A673 (cell line): ENCODE measurements at regions not wholly inside any gene's neighbourhood (a gene's known extent, or its start where the extent isn't known, plus 50 kb on each side); places are given as distances from the start of the nearest gene placed in this dataset.

ENCODE experiments used
- BruUV-seq: library from RNA; stranded (reverse); fragments of 400-500 nt; replicated peaks from 2 replicates; lab custom pipeline; 2021; lab: Mats Ljungman, UMichigan
- CTCF ChIA-PET: fragments of 300-600 bp; sonication (Branson Sonifier 250); formaldehyde crosslinking; loops from one replicate; lab custom pipeline; 2022; ENCODE audit warnings: antibody characterized with exemption; lab: Charles Lee
- POLR2A ChIA-PET: fragments of 300-600 bp; sonication (Branson Sonifier 250); formaldehyde crosslinking; loops from one replicate; lab custom pipeline; 2022; ENCODE audit warnings: antibody characterized with exemption; ENCODE audit not compliant: low non-redundant PET; lab: Charles Lee
- DNase-seq: peaks from one replicate; pipeline ENCODE4 v3.0.0-alpha.2; 2015; ENCODE audit warnings: low spot score
- H3K27ac ChIP-seq: fragments of 200-600 bp; sonication (generic); 2 replicates; pipeline ENCODE4 v1.5.1; 2016; ENCODE audit warnings: mixed run types, low read depth, mild to moderate bottlenecking, mixed read lengths, antibody characterized with exemption, low read length; ENCODE audit not compliant: poor library complexity, severe bottlenecking
- H3K27me3 ChIP-seq: fragments of 200-600 bp; sonication (generic); replicated peaks from 2 replicates; pipeline ENCODE4 v1.6.1; 2017; ENCODE audit warnings: mixed run types, low read depth, mild to moderate bottlenecking, mixed read lengths, antibody characterized with exemption, low read length; ENCODE audit not compliant: insufficient read depth, poor library complexity
- H3K36me3 ChIP-seq: fragments of 200-600 bp; sonication (generic); 2 replicates; pipeline ENCODE4 v1.6.1; 2016; ENCODE audit warnings: mixed run types, mild to moderate bottlenecking, mixed read lengths, antibody characterized with exemption, low read length; ENCODE audit not compliant: insufficient read depth, poor library complexity, severe bottlenecking
- H3K4me1 ChIP-seq: fragments of 200-600 bp; sonication (generic); 2 replicates; pipeline ENCODE4 v1.6.1; 2017; ENCODE audit warnings: mixed run types, mild to moderate bottlenecking, mixed read lengths, antibody characterized with exemption, low read length; ENCODE audit not compliant: insufficient read depth, poor library complexity, severe bottlenecking
- H3K4me3 ChIP-seq: fragments of 200-600 bp; sonication (generic); 2 replicates; pipeline ENCODE4 v1.5.1; 2016; ENCODE audit warnings: low read depth, mixed run types, mild to moderate bottlenecking, mixed read lengths, low read length; ENCODE audit not compliant: poor library complexity, severe bottlenecking
- H3K9me3 ChIP-seq: fragments of 200-600 bp; sonication (generic); 2 replicates; pipeline ENCODE4 v1.6.1; 2016; ENCODE audit warnings: mixed run types, low read depth, mild to moderate bottlenecking, mixed read lengths, antibody characterized with exemption, low read length; ENCODE audit not compliant: poor library complexity, severe bottlenecking
- EZH2 ChIP-seq: fragments of 200-600 bp; sonication (generic); IDR thresholded peaks from 2 replicates; pipeline ENCODE4 v1.6.1; 2017; ENCODE audit warnings: borderline replicate concordance, low read depth, mild to moderate bottlenecking, mixed read lengths, antibody characterized with exemption, low read length; ENCODE audit not compliant: poor library complexity, severe bottlenecking
- intact Hi-C: fragments of 100-400 bp; cut with micrococcal nuclease; formaldehyde crosslinking; loops from one replicate; pipeline ENCODE4 v1.10.0; 2022; ENCODE audit not compliant: unreplicated experiment
- TF ChIP-seq, protein P1 (sequence below): fragments of 300-800, 200-600 bp; sonication (generic); conservative IDR thresholded peaks from 2 replicates; pipeline ENCODE4 v1.5.1; 2017; ENCODE audit warnings: low read depth, mild to moderate bottlenecking, antibody characterized with exemption, low read length, moderate library complexity, mixed read lengths

DNA sequence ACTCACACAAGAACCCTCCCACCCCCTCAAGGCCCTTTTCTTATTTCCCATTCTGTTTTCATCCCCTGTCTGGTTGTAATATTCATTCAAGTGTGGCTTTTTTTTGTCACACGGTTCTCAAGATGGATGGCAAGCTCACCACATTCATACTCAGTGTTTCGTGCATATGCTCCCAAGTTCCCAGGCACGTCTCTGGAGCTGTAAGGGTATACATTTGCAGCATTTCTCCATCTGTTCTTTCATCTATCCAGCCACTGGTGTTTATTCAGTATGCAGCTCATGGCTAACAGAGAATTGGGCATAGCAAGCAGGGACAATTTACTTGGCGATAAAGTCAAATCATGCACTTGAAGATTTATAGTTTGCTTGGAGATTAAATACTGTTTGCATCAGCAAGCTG lies 212.1 kb downstream of the GRIN2B start:
- ChIA-PET POLR2A (no interaction called here), CTCF (no interaction called here)
- intact Hi-C loops: no loop called here
- Histone ChIP-seq H3K27ac (no peak overlapping the region), H3K4me3 (no peak overlapping the region), H3K36me3 (no peaks in the 10 kb centered on the region), H3K9me3 (no peaks in the 10 kb centered on the region), H3K27me3 (peaks cover 13% of the 10 kb centered on the region), H3K4me1 (no peaks in the 10 kb centered on the region)
- DNase-seq: no peak
- TF ChIP-seq, protein P1, sequence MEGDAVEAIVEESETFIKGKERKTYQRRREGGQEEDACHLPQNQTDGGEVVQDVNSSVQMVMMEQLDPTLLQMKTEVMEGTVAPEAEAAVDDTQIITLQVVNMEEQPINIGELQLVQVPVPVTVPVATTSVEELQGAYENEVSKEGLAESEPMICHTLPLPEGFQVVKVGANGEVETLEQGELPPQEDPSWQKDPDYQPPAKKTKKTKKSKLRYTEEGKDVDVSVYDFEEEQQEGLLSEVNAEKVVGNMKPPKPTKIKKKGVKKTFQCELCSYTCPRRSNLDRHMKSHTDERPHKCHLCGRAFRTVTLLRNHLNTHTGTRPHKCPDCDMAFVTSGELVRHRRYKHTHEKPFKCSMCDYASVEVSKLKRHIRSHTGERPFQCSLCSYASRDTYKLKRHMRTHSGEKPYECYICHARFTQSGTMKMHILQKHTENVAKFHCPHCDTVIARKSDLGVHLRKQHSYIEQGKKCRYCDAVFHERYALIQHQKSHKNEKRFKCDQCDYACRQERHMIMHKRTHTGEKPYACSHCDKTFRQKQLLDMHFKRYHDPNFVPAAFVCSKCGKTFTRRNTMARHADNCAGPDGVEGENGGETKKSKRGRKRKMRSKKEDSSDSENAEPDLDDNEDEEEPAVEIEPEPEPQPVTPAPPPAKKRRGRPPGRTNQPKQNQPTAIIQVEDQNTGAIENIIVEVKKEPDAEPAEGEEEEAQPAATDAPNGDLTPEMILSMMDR: no peak
- TF ChIP-seq EZH2: no peak
- no TSS peak for BruUV-seq

DNA sequence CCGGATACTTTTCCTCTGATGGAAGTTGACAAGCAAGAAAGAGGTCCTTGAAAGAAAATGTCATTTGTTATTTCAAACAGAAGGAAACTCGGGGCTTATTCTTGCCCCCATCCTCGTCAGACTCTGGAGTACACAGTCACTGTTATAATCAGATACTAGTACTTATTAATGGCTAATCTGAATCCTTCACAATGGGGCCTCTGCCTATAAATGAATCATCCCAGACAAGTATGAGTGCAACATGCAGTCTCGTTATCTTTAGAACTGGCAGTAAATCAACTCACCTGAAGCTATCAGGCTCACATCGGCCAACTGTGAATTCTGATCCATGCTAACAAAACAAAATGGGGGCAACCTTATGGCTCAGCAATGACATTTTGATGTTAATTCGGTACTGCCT lies 216.7 kb downstream of the GRIN2B start:
- no TSS peak for BruUV-seq
- no peak for DNase-seq
- Histone ChIP-seq H3K9me3 (no peaks in the 10 kb centered on the region), H3K27me3 (peaks cover 34% of the 10 kb centered on the region), H3K4me1 (no peaks in the 10 kb centered on the region), H3K4me3 (no peak overlapping the region), H3K27ac (no peak overlapping the region), H3K36me3 (no peaks in the 10 kb centered on the region)
- intact Hi-C loops: no loop called here
- TF ChIP-seq EZH2: no peak
- TF ChIP-seq, protein P1: no peak
- CTCF ChIA-PET: no interaction called here
- POLR2A ChIA-PET: no interaction called here

DNA sequence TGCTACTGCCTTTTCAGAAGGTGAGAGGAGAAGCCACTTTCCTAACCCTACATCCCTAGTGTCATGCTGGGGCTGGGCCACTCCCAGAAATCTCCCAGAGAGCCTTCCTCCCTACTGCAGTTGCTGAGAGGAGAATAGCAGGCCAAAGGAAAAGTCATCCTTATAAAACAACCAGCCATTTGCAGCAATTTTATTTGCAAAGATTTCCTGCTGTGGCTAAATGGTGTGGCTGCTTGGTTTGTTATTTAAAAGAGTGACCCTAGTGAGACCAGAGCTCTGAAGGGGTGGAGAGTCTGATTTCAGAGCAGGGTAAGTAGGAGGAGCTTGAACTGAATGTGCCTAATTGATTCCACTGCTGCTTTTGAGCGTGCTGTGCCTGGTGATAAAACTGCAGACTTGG lies 232.0 kb downstream of the GRIN2B start:
- TF ChIP-seq EZH2: no peak
- TF ChIP-seq, protein P1: no peak
- H3K36me3 ChIP-seq: no peaks in the 10 kb centered on the region
- ChIA-PET CTCF (no interaction called here), POLR2A (interaction anchor here (0.6 kb wide), 1 partner anchor 183 kb away, joined by 3 read pairs; no protein-coding TSS in a partner anchor)
- no peak overlapping the region for H3K27ac ChIP-seq
- H3K27me3 ChIP-seq: peaks cover 94% of the 10 kb centered on the region
- intact Hi-C loops: no loop called here
- no peak overlapping the region for H3K4me3 ChIP-seq
- DNase-seq: no peak
- H3K4me1 ChIP-seq: no peaks in the 10 kb centered on the region
- no peaks in the 10 kb centered on the region for H3K9me3 ChIP-seq
- BruUV-seq: no TSS peak
